GM13976 (cell line): ENCODE measurements at regions not wholly inside any gene's neighbourhood (a gene's known extent, or its start where the extent isn't known, plus 50 kb on each side); places are given as distances from the start of the nearest gene placed in this dataset.

Experiments used
- DNase-seq: peaks from one replicate; pipeline ENCODE4 v3.0.0; 2012; ENCODE audit warnings: low spot score
- in situ Hi-C: fragments of 300-500 bp; cut with MboI; formaldehyde crosslinking; loops from one replicate; pipeline ENCODE4 v1.12.0; 2022; ENCODE audit warnings: low sequenced_read_pairs, mixed read lengths, inconsistent platforms; ENCODE audit not compliant: unreplicated experiment
- TF ChIP-seq, protein P1 (sequence below): IDR thresholded peaks from 2 replicates; pipeline ENCODE4 v1.5.1; 2012; ENCODE audit warnings: borderline replicate concordance, mild to moderate bottlenecking; ENCODE audit not compliant: insufficient read depth; ENCODE audit errors: extremely low read depth, missing control alignments, control extremely low read depth

DNA sequence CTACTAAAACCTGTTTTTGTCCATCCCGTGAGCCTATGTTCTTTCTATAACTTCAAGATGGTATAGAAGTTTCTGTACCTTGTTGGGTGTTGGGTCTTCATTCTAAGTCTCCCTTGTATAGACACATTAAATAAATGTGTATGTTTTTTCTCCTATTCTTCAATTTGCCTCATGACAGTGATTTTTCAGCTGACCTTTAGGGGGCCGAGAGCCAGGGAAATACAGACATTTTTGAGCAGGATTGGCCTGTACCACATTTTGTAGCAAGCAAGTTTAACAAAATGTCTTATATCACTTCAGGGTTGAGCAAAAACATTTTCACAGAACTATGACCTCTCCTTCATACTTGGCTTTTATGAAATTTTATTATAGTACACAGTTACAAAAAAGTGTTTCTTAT is 495.4 kb upstream of the CDH7 start:
- DNase-seq: no peak
- TF ChIP-seq, protein P1, sequence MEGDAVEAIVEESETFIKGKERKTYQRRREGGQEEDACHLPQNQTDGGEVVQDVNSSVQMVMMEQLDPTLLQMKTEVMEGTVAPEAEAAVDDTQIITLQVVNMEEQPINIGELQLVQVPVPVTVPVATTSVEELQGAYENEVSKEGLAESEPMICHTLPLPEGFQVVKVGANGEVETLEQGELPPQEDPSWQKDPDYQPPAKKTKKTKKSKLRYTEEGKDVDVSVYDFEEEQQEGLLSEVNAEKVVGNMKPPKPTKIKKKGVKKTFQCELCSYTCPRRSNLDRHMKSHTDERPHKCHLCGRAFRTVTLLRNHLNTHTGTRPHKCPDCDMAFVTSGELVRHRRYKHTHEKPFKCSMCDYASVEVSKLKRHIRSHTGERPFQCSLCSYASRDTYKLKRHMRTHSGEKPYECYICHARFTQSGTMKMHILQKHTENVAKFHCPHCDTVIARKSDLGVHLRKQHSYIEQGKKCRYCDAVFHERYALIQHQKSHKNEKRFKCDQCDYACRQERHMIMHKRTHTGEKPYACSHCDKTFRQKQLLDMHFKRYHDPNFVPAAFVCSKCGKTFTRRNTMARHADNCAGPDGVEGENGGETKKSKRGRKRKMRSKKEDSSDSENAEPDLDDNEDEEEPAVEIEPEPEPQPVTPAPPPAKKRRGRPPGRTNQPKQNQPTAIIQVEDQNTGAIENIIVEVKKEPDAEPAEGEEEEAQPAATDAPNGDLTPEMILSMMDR: no peak
- in situ Hi-C loops: no loop called here

DNA sequence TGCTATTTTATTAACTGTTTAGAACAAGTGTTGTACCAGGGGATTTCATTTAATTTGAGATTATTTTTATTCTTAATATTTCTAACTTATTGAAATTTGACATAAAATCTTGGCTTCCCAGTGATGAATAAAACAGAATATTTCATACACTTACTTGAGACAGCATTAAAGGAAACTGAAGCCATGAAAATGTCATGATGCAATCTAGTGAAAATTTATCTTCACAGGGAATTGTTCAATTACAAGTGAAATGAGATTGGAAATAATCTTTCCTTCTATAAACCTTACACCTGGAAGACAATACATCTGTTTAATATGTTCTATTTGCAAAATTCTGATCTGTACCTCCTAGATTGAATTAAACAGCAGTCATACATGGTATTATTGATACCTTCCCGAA is 511.0 kb upstream of the CDH7 start:
- TF ChIP-seq, protein P1: no peak
- in situ Hi-C loops: no loop called here
- no peak for DNase-seq

DNA sequence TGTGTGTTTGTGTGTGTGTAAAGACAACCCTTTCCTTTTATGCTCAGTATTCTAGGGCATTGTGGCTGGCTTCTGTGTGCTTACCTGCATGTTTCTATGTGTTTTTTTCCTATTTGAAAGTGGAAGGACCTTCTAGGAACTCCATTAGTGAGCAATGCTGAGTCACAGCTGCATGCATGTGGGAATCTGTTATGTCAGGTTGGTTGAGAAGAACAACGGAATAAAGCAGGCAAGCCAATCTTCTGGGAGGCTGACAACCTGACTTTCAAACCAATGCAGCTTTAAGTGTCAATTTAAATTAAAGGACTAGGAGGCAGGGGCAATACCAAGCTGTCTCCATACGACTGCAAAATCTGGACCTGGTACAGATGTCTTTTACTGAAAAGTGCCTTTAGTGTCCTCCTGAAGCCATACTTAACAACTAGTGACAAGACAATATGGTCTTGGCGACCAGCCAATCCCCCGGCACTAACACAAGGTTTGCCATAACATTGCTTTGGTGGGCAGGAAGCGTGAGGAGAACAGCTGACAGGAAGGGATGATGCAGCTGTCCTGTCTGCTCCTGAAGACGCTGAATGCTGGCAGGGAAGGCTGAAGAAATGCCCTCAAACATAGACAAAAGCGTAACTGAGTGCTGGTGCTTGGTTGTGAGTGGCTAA is 514.7 kb upstream of the CDH7 start:
- in situ Hi-C loops: no loop called here
- TF ChIP-seq, protein P1: no peak
- no peak for DNase-seq

DNA sequence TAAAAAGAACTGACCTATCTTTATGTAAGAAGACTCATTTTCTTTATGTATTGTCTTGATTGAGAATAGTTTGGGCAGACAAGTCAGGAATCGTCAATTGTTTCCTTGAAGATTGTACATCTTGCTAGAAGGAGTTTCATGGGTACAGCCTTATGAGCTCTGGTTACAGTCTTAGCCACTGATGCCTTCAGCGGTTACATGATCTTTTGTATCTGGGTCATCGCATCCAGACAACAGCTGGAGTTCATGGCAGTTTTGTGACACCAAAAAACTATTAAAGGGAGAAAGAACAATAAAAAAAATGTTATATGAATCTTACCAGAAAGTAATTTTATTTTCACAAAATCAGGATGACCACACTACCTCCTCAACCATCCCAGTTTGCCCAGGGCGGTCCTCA is 520.5 kb upstream of the CDH7 start:
- TF ChIP-seq, protein P1: no peak
- in situ Hi-C loops: no loop called here
- no peak for DNase-seq

DNA sequence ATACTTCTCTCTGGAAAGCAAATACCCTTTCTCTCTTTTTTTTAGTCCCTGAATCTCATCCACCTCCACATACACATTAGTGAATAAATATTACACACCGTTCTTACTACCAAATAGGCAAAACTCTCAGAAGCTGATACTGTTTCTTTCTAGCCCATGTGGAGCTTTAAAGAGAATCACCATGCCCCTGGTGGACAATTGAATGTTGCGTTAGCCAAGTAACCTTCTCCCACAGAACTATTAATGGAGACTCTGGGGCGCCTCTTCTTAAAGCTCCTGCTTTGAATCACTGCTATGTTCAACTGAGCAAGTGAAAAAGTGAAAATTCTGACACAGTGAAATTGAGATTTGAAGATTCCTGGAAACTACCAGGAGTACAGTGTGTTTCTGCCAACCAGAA is 522.8 kb upstream of the CDH7 start:
- no peak for DNase-seq
- TF ChIP-seq, protein P1: no peak
- in situ Hi-C loops: no loop called here

DNA sequence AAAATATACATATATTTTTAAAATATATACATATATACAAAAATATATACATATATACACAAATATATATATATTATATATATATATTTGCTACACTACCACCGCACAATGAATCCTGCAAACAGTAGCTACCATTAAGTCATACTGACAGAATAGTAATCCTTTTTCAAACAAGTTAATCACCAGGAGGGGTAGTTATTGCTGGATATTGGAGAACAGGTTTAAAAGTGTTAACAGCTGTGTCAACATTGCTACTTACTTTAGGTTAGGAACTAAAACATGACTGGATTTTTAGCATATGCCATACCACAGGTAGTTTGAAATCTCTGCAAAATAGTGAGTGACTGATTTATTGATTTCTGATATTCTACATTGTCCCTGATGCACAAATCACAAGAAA is 529.1 kb upstream of the CDH7 start:
- TF ChIP-seq, protein P1: no peak
- in situ Hi-C loops: no loop called here
- DNase-seq: no peak
